HG03571 (cell line): ENCODE measurements at regions not wholly inside any gene's neighbourhood (a gene's known extent, or its start where the extent isn't known, plus 50 kb on each side); places are given as distances from the start of the nearest gene placed in this dataset.

Experiments used
- ATAC-seq: cut with Tn5 transposase; IDR thresholded peaks from one replicate; pipeline ENCODE4 v1.9.1; 2021; ENCODE audit not compliant: unreplicated experiment

- no peak for ATAC-seq
Measured at GRCh38 chr3:177554895-177555759, 357.8 kb upstream of the TBL1XR1 start.

DNA sequence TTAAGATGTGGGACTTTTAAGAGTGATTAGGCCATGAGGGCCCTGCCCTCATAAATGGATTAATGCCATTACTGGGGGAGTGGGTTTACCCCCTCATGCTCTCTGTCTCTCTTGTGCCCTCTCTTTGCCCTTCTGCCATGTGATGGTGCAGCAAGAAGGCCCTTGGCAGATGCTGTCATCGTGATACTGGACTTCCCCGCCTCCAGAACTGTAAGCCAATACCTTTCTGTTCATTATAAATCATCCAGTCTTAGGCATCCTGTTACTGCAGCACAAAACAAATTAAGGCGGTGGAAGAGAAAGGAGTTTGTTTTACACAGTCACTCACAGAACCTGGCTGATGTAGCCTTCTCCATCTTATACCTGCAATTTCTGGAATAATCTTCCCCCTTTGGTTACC is 360.3 kb upstream of the TBL1XR1 start:
- ATAC-seq, result no peak

DNA sequence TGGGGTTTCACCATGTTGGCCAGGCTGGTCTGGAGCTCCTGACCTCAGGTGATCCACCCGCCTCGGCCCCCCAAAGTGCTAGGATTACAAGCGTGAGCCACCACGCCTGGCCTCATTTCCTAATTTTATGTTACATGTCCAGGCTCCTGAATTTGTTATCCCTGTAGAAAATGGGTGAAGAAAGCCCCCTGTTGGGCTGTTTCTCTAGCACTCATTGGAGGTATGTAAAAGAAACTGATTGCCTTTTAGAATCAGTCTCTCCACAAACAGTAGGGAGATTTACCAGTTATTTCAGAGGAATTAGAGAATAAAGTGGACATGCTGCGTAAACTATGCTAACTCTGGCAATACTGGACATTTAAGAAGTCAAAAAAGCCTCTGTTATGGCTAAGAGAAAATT is 364.1 kb upstream of the TBL1XR1 start:
- ATAC-seq, result no peak

DNA sequence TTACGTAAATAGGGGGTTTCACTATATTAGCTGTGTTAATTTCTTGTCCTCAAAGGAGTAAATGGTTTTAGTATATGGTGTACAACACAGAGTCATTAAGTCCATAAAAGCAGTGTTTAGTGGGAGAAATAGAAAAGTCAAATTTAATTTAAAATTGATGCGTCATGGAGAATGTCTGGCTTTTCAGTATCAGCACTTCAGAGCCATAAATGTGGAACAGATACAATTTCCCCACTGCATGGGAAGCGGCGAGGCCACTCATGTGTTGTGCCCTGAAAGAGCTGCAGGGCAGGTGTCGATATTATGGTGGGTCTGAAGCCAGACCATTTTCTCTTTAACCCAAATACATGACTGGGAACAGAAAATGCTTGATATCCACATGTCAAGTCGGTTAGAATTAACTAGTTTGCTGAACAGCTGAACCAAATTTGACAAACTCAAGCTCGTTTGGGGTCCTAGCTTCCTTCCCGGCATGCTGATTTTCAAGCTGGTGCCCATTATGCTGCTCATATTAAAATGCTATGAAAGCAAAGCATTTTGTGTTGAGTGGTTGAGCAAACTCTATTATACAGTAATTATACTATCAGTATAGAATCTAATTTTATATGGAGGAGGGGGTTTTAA is 364.6 kb upstream of the TBL1XR1 start:
- no peak for ATAC-seq

GRCh38 chr3:177563243-177563780 is 366.0 kb upstream of the TBL1XR1 start:
- ATAC-seq, result no peak

GRCh38 chr3:177563792-177564191 is 366.5 kb upstream of the TBL1XR1 start:
- no peak for ATAC-seq

GRCh38 chr3:177565981-177566380 is 368.7 kb upstream of the TBL1XR1 start:
- no peak for ATAC-seq

DNA sequence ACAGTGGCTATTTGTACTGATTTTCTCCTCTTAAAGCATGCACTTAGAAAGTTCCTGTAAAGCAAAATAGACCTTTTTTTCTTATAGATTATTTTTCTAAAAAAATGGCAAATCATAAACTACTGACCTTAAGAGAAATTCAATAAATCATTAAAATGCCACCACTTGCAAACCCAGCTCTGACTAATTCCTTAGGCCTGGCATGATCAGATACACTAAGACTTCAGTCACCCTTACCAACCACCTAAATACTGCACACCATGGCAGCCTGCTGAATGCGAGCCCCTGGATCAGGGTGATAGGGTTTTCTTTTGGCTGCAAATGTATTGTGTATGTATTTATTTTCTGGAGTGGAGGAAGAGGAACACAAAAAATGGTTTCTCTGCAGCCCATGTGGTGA is 370.6 kb upstream of the TBL1XR1 start:
- no peak for ATAC-seq

GRCh38 chr3:177569193-177569592 is 371.9 kb upstream of the TBL1XR1 start:
- no peak for ATAC-seq

GRCh38 chr3:177569875-177570657 is 372.8 kb upstream of the TBL1XR1 start:
- ATAC-seq, result no peak

DNA sequence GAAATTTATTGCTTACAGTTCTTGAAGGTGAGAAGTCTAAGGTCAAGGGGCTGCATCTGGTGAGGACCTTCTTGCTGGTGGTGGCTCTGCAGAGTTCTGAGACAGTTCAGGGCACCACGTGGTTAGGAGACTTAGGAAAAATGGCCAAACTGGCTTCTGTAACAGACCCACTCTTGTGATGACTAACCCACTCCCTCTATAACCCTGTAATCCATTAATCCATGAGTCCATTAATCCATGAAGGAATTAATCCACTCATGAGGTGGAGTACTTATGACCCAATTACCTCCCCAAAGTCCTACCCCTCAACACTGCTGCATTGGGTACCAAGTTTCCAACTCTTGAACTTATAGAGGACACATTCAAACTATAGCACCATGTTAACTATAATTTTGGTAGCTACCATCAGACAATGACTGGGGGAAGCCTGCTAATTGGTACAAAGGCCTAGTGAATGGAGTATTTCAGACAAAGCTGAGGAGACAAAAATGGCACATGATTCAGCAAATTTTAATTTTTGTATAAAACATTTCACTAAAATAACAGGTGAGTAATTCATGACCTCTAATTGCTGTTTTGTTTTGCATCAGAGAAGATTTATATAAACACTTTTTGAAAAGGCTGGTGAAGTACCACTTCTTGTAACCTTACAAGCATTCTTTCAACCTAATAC is 374.1 kb upstream of the TBL1XR1 start:
- no peak for ATAC-seq

GRCh38 chr3:177571944-177572315 is 374.6 kb upstream of the TBL1XR1 start:
- no peak for ATAC-seq

GRCh38 chr3:177574222-177574856 is 377.1 kb upstream of the TBL1XR1 start:
- ATAC-seq, result no peak

DNA sequence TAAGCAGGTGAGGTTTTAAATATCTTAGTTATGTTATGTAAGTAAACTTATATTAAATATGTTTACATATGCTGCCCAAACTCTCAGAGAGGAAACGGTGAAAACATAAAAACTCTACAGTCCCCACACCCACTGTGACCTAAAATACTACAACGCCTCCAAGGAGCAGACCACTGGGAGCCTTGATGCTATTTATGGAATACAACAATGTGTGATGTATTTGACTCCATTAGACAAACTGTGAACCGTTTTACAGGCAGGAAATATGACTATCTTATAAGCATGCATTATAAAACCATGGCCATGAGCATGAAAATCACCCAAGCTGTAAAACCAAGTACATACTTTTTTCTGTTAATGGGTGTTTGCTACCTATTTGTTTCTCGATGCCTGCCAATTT is 379.5 kb upstream of the TBL1XR1 start:
- ATAC-seq, result no peak

GRCh38 chr3:177578488-177578887 is 381.2 kb upstream of the TBL1XR1 start:
- peak; percentile 63 for ATAC-seq

DNA sequence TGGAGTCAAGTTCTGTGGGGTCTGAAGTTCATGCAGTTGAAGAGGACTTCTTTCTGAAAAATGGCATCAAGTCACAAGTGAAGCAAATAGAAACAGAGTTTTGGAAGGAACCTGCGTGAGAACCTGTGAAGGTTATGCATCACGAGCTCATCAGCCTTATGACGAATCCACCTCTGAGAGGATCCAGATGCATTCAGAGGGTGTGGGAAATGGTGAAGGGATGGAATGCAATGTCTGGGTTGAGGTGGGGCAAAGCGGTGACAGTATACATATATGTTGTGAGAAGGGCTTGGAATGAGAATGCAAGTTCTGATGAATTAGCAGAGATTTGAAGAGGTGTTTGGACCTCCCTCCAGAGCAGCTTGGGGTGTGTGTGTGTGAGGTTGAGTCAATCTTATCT is 382.1 kb upstream of the TBL1XR1 start:
- ATAC-seq, result no peak

DNA sequence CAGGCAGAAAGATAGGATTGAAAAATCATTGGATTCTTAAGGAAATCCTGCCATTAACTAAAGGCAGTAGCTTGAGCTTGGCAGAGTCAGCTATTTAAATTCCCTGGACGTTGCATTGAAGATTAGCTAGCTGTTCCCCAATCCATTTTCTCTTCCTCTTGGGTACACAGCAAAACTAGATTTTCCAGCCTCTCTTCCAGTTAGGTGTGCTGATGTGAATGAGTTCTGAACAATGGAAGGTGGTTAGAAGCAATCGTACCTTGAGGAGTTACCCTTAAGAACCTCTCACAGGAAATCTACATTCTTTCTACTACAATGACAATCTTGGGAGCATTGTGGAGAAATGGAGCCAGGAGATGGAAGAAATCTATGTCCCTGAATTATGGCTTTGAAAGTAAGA is 383.2 kb upstream of the TBL1XR1 start:
- no peak for ATAC-seq

DNA sequence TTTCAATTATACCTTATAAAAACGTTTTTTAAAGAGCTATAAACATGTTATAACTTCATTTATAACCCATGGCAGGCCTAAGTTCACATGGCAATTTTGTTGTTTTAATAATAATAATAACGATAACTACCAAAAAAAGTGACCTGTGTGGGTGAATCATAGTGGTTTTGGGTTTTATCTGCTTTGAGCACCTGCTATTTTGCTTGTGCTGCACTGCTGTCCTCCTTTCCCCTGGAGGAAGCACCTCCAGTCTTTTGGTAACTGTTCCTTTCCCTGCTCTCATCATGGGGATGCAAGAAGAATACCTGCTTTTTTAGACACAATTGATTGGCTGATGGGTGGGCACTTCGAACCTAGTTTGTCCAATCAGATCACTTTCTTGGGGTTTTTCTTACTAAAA is 388.0 kb upstream of the TBL1XR1 start:
- ATAC-seq, result no peak

DNA sequence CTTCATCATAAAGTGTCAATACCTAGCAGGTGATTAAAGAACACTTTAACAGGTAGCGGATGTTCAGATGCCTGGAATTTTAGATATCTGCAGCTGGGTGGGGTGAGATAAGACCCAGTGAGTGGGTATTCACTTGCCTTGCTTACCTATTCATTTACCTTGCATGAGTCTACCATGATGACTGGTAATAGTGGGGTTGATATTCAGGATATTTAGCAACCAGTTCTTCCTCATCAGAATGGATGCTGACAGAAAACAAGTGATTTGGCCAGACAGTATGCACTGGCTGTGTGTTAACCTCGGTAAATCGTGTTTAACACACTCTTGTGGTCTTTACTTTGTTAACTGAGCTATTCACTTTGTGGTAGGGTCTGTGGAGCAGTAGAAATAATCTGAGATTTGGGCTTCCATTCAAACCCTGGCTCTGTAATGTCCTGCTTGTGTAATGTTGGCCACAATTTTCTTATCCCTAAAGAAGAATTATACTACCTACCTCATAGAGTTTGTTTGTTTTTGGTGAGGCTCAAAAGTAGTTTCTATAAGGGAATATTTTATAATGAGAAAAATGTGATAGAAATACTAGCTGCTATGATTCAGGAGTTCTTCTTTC is 391.9 kb upstream of the TBL1XR1 start:
- no peak for ATAC-seq

DNA sequence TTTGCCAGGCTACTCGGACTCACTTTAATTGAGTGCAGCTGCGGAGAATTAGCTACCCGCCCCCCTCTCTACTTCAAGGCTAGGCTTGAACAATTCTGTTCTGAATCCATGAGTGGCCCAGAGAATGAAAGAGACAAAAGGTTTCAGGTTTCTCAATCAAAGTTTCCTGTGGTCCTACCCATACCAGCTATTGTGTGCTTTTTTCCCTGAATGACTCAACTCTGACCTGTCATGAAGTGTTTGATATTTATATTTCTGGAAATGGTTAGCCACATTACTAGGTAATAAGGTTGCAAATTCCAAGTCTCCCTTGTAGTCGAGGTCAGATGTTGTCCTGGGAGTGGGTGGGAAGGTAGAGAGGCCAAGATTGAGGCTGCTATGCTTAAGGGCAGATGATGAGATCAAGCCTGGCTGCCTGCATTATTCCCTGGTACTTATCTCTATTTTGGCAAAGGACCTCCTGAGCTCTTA is 392.7 kb upstream of the TBL1XR1 start:
- peak; percentile 60 for ATAC-seq
